Type B pancreatic cell (in vitro differentiated cells): ENCODE measurements at regions not wholly inside any gene's neighbourhood (a gene's known extent, or its start where the extent isn't known, plus 50 kb on each side); places are given as distances from the start of the nearest gene placed in this dataset.

Experiments used
- DNase-seq: peaks from one replicate; pipeline ENCODE4 v3.0.0; 2021; ENCODE audit warnings: mixed read lengths; ENCODE audit not compliant: unreplicated experiment; ENCODE audit errors: extremely low spot score
- H3K27ac Mint-ChIP-seq: 2 replicates; pipeline ENCODE4 v1.8.0; 2021; ENCODE audit warnings: mild to moderate bottlenecking, mixed read lengths
- H3K27me3 Mint-ChIP-seq: 2 replicates; pipeline ENCODE4 v1.8.0; 2021; ENCODE audit warnings: mixed read lengths
- H3K36me3 Mint-ChIP-seq: 2 replicates; pipeline ENCODE4 v1.8.0; 2021; ENCODE audit warnings: mixed read lengths
- H3K4me1 Mint-ChIP-seq: one replicate; pipeline ENCODE4 v1.8.0; 2021; ENCODE audit warnings: mixed read lengths; ENCODE audit not compliant: unreplicated experiment
- H3K4me3 Mint-ChIP-seq: 2 replicates; pipeline ENCODE4 v1.8.0; 2021; ENCODE audit warnings: mild to moderate bottlenecking, mixed read lengths
- H3K9me3 Mint-ChIP-seq: 2 replicates; pipeline ENCODE4 v1.8.0; 2021; ENCODE audit warnings: mixed read lengths
- CTCF ChIP-seq: fragments of 200-600 bp; sonication (generic); conservative IDR thresholded peaks from 2 replicates; pipeline ENCODE4 v1.5.0; 2021; ENCODE audit warnings: antibody characterized with exemption, mild to moderate bottlenecking

- DNase-seq = no peak
Measured at GRCh38 chr4:14902342-14902741, 99.9 kb upstream of the CPEB2 start.

GRCh38 chr4:14903321-14903720, 99.0 kb upstream of the CPEB2 start:
- H3K36me3 Mint-ChIP-seq = no peaks in the 10 kb centered on the region
- no peaks in the 10 kb centered on the region for H3K27me3 Mint-ChIP-seq
- TF ChIP-seq CTCF = no peak
- no peak for DNase-seq
- H3K4me1 Mint-ChIP-seq = no peaks in the 10 kb centered on the region
- H3K4me3 Mint-ChIP-seq = no peak overlapping the region
- H3K9me3 Mint-ChIP-seq = no peaks in the 10 kb centered on the region
- H3K27ac Mint-ChIP-seq = no peak overlapping the region

More at GRCh38 chr4:14902342-14902741, 99.9 kb upstream of the CPEB2 start:
- H3K4me3 Mint-ChIP-seq = no peak overlapping the region
- H3K27me3 Mint-ChIP-seq = peaks cover 1% of the 10 kb centered on the region
- no peaks in the 10 kb centered on the region for H3K36me3 Mint-ChIP-seq
- no peak for TF ChIP-seq CTCF
- no peak overlapping the region for H3K27ac Mint-ChIP-seq
- no peaks in the 10 kb centered on the region for H3K4me1 Mint-ChIP-seq
- H3K9me3 Mint-ChIP-seq = peaks cover 2% of the 10 kb centered on the region

GRCh38 chr4:14906805-14907204, 95.5 kb upstream of the CPEB2 start:
- TF ChIP-seq CTCF = no peak
- Mint-ChIP-seq H3K27ac (no peak overlapping the region), H3K4me1 (no peaks in the 10 kb centered on the region), H3K36me3 (no peaks in the 10 kb centered on the region), H3K27me3 (peaks cover 3% of the 10 kb centered on the region), H3K9me3 (no peaks in the 10 kb centered on the region), H3K4me3 (no peak overlapping the region)
- DNase-seq = no peak

- H3K36me3 Mint-ChIP-seq = no peaks in the 10 kb centered on the region
- TF ChIP-seq CTCF = no peak
Measured at GRCh38 chr4:14908635-14909034, 93.6 kb upstream of the CPEB2 start.

GRCh38 chr4:14910411-14910810, 91.9 kb upstream of the CPEB2 start:
- DNase-seq = no peak
- H3K4me1 Mint-ChIP-seq = no peaks in the 10 kb centered on the region
- no peak for TF ChIP-seq CTCF
- no peak overlapping the region for H3K27ac Mint-ChIP-seq
- H3K27me3 Mint-ChIP-seq = peaks cover 3% of the 10 kb centered on the region
- H3K9me3 Mint-ChIP-seq = no peaks in the 10 kb centered on the region
- H3K36me3 Mint-ChIP-seq = no peaks in the 10 kb centered on the region
- H3K4me3 Mint-ChIP-seq = no peak overlapping the region

More at GRCh38 chr4:14908635-14909034, 93.6 kb upstream of the CPEB2 start:
- no peak overlapping the region for H3K27ac Mint-ChIP-seq
- H3K9me3 Mint-ChIP-seq = no peaks in the 10 kb centered on the region
- no peak overlapping the region for H3K4me3 Mint-ChIP-seq
- peaks cover 3% of the 10 kb centered on the region for H3K27me3 Mint-ChIP-seq
- no peak for DNase-seq
- H3K4me1 Mint-ChIP-seq = no peaks in the 10 kb centered on the region

- Mint-ChIP-seq H3K27me3 (peaks cover 3% of the 10 kb centered on the region), H3K9me3 (no peaks in the 10 kb centered on the region), H3K4me3 (no peak overlapping the region), H3K36me3 (no peaks in the 10 kb centered on the region), H3K4me1 (no peaks in the 10 kb centered on the region), H3K27ac (no peak overlapping the region)
- DNase-seq = no peak
- no peak for TF ChIP-seq CTCF
Measured at GRCh38 chr4:14912426-14912825, 89.9 kb upstream of the CPEB2 start.
